ENCODE measurements at regions not wholly inside any gene's neighbourhood (a gene's known extent, or its start where the extent isn't known, plus 50 kb on each side); places are given as distances from the start of the nearest gene placed in this dataset.
"Not testable (repeated sequence)": the region's sequence is repeated elsewhere in the genome, so short reads cannot be mapped to it uniquely, and the experiment has no call there.

GRCh38 chr3:25895443-25895842 is 105.6 kb downstream of the OXSM start:
- no peak for DNase-seq (ENCODE audit: low spot score)

- DNase-seq (ENCODE audit: low spot score): peak; percentile 24
Measured at GRCh38 chr3:25897019-25897418, 107.1 kb downstream of the OXSM start.

GRCh38 chr3:25899352-25900101 is 109.6 kb downstream of the OXSM start:
- no peak for DNase-seq (ENCODE audit: low spot score)

DNA sequence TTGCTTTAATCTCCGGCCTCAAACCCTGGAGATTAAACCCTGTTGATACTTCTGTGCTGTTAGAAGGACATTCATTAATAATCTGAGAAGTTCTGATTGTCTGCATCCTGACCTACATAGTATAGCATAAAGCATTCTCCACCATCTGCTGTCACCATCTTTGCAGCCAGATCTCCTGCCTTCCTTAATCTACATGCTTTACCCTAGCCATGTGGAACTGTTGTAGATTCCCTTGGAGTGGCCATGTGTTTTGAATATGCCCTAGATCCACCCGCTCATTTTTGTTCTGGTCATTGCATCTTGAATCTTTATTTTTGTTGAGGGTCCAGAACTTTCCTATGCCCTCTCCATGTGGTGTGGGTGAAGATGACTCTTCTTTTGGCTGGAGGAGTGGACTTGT is 110.3 kb downstream of the OXSM start:
- no peak for DNase-seq (ENCODE audit: low spot score)

- no peak for DNase-seq (ENCODE audit: low spot score)
Measured at GRCh38 chr3:25901796-25902195, 111.9 kb downstream of the OXSM start.

DNA sequence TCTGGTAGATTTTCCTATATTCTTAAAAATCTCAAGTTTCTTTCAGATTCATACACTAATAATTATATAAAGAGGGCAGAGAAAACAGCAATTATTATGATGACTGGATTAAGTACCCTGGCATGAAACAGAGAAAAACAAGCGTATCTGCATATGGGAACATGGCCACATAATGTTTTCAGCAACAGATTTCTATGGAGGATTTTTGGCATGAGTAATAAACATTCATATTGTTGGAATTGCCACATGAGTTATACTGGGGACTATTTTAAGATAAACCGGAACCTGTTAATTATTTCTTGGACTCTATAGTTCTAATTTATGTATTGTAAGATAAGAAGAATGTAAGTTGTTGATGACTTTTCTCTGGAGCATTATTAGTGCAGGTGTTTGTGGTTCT is 112.7 kb downstream of the OXSM start:
- no peak for DNase-seq (ENCODE audit: low spot score)

DNA sequence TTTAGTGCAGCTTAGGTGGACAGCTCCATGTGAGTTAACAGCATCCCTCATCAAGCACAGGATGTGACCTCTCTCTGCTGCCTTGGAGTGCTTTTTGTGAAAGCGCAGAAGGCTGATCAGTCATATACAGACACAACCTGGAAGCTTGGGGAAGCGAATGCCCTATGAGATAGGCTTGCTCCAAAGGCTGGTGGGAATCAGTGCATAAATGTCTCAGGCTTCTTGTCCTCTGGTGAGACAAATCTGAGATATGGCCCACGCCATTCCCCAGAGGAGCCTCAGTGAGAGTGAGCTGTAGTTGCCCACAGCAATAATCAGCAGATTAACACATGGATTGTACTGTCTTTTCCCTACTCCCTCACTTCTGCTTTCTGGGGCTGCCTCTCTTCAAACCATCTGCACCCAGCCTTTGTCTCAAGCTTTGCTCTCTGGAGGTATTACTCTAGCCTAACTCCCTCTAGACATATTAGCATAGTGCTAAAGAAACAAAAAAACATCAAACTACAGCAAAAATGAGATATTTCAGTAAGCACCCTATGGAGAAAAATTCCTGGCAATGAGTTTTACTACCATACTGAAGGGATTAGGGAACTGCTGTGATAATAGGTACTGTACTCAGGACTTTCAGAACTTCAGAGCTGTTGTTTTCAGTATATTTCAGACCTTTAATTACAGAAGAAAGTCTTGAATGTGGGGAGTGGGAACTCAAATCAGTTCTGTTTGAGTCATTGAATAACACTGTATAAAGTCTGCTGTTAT is 113.7 kb downstream of the OXSM start:
- no peak for DNase-seq (ENCODE audit: low spot score)

DNA sequence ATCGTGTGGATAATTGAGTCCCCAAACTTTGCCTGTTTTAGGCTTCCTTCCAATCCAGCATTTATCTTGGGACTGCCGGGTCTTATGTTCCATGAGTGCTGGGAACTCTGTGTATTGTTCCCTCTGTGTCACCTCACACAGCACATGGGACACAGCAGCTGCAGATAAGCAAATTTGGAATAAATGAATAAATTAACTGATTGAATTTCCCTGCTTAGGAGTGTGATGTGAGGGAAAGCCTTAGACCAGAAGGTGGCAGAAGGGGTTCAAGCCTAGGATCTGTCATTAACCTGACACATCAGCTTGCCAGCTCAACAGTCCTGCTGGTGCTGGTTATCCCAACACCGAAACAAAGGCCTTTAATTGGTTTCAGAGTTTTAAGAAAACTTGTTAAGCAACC is 114.3 kb downstream of the OXSM start:
- DNase-seq (ENCODE audit: low spot score): no peak

DNA sequence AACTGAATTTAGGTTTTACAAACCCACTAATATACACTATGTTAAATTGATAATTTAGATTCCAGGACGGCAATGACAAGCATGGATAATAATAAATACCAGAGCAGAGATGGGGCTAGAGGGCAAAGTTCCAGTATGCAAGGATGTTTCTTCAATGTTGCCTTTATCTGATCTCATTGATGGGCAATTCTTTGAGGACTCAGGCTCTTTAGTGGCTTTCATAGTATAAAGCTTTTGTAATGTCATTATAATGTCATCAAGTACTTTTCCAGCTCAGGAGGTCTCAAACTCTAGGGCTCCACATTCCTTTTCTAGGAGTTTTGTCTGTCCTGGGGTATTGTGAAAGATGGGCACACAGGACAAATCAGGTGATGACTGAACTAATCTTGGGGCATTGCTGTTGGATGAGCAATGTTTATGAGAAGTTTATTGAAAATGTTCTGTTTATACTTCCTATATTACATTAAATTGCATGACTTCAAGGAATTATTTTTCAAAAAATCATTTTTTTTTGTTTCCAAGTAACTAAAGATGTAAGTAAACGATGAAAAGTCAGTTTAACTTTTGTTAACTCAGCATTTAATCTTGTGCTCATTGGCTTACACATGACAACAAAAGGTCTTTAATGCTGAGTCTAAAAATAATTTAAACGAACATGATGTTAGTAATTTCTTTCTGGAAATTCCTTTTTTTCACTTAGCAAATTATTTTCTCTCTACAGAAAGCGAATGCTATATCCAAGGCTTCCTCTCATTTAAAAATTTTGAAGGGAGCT is 116.4 kb downstream of the OXSM start:
- DNase-seq (ENCODE audit: low spot score): no peak

DNA sequence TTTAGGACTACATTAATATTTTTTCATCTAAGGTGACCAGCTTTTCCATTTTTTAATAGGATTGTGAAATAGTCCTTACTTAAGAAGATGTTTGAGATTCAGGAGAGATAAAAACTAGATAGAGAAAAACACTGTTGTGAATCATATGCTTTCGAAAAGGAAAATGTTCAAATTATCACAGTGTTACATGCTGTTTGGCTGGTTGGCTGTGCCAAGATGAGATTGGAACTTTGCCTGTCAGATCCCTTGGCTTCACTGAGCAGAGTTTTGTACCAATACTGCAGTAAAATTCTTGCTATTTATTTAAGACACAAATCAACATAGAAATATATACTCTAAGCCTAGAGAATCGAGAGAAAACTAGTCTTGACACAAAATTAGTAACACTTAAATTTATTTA is 117.2 kb downstream of the OXSM start:
- DNase-seq (ENCODE audit: low spot score): no peak

- DNase-seq (ENCODE audit: low spot score): no peak
Measured at GRCh38 chr3:25910105-25910504, 120.2 kb downstream of the OXSM start.

- DNase-seq (ENCODE audit: low spot score): peak; percentile 17
Measured at GRCh38 chr3:25910997-25911396, 121.1 kb downstream of the OXSM start.

GRCh38 chr3:25911525-25912295 is 121.8 kb downstream of the OXSM start:
- DNase-seq (ENCODE audit: low spot score): no peak

DNA sequence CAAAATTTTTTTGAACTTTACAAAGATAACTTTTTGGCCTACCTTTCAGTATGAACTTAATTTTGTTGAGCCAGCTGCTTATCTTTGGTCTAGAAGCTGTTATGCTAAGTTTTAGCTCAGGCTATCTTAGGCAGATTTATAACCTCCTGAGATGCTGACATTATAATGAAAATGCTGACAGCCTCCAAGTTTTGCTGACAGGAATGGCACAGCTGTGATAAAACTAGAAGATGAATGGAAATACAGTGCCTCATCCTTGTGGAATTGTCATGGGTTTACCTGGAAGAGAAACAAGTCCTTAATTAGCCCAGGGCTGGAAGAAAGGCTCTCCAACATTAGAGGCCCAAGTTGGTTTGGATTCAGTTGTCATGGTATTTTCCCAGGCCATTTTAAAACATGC is 123.3 kb downstream of the OXSM start:
- DNase-seq (ENCODE audit: low spot score): no peak

GRCh38 chr3:25915673-25916072 is 125.8 kb downstream of the OXSM start:
- DNase-seq (ENCODE audit: low spot score): no peak

- DNase-seq (ENCODE audit: low spot score): no peak
Measured at GRCh38 chr3:25916321-25916720, 126.4 kb downstream of the OXSM start.

- DNase-seq (ENCODE audit: low spot score): not testable (repeated sequence)
Measured at GRCh38 chr3:25931967-25932366, 142.1 kb downstream of the OXSM start.

DNA sequence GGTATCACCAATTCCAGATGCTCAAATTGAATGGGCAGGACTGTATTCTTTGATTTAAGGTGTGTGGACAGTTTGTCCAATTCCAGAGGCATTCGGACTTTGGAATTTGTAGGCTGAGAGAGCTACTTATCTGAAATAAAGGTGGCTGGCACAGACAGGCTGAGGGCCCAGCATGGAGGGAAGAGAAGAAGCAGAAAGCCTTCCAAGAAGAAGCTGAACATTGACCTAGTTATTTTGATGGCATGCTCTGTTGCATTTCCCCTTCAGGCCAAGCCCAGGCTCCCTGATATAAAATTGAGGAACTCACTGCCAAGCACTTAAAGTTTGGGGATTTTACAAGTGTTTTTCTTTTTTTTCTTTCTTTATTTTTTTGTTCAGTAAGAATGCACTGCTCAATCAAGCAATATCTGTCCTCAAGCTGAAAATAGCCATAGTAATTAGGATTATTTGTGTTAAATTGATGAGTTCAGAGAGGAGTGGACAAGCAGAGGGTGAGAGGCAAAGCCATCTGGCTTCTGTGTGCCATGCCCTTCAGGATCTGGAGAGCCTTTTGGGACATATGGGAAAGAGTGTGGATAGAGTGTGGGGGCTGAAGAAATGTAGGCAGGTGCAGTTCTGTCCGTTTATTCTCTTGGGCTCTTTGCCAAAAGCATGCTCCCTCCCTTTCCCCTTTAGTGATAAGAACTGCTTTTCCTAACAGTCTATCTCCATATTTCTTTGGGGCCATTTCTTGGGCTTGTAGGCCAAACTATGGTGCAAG is 148.9 kb downstream of the OXSM start:
- DNase-seq (ENCODE audit: low spot score): no peak

DNA sequence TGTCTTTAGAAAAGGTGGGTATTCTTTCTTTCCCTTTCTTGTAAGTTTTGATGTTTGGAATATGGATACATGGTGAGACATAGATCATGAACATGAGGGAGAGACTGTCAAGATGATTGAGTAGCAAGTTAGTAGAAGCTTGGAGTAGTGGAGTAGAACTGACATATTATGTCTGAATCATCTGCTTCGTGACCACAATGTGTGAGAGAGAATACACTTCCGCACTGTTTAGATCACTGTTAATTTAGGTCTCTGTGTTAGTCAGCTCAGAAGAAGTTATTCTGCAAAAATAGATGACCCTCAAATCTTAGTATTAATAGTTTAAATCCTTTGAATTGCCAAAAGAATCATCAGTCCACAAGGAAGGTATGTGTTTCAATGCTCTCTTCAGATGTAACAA is 151.0 kb downstream of the OXSM start:
- no peak for DNase-seq (ENCODE audit: low spot score)

DNA sequence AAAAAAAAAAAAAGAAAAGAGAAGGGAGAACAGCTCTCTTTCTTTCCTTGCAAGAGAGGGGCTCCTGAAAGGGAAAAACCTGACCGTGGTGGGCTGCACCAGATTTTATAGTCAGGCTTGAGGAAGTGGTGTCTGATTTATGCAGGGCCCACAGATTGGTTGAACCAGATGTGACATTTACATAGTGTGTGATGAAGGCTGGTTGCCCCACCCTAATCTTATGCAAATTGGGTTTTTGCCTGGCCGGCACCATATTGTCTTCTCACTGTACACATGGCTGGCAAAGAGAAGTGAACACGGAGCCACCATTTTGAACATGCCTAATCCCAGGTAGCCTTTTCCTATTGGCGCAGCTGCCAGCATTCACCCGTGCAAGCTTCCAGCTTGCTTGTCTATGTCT is 154.4 kb downstream of the OXSM start:
- DNase-seq (ENCODE audit: low spot score): no peak

DNA sequence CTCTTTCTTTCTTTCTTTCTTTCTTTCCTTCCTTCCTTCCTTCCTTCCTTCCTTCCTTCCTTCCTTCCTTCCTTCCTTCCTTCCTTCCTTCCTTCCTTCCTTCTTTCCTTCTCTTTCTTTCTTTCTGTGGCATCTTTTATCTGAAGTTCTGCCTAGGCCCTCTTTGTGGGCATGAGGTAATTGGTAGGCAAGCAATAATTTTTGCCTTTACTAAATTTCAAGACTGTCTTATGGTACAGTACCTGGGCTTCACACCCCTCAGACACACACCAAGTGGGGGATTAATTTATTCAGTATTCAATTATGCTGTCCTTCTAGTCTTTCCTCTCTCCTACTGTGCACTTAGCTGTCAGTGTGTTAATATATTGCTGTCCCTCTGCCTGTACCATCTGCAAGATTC is 155.5 kb downstream of the OXSM start:
- no peak for DNase-seq (ENCODE audit: low spot score)
